Liver (tissue), 8 donors: ENCODE measurements at regions not wholly inside any gene's neighbourhood (a gene's known extent, or its start where the extent isn't known, plus 50 kb on each side); places are given as distances from the start of the nearest gene placed in this dataset.
"Not testable (repeated sequence)": the region's sequence is repeated elsewhere in the genome, so short reads cannot be mapped to it uniquely, and the experiment has no call there.

Experiments used
- DNase-seq: peaks from one replicate; pipeline ENCODE4 v3.0.0-alpha.2; 2017; ENCODE audit warnings: low spot score
- H3K27ac ChIP-seq, 2 donors: one replicate each; pipeline ENCODE4 v1.7.0; 2013; ENCODE audit warnings: inconsistent platforms in 2 of 2, low read length in 2 of 2, control low read depth in 1 of 2, low read depth in 1 of 2, mild to moderate bottlenecking in 1 of 2
- H3K27me3 ChIP-seq, 4 donors: one replicate each; pipeline versions ENCODE4 v1.6.1 to v1.7.0; 2013; ENCODE audit warnings: low read length in 3 of 4, inconsistent platforms in 1 of 4, mild to moderate bottlenecking in 1 of 4, moderate library complexity in 1 of 4; ENCODE audit not compliant: control insufficient read depth in 4 of 4, insufficient read depth in 4 of 4
- H3K36me3 ChIP-seq, 4 donors: one replicate each; pipeline versions ENCODE4 v1.6.1 to v1.7.0; 2013; ENCODE audit warnings: low read length in 3 of 4, mild to moderate bottlenecking in 3 of 4, low read depth in 1 of 4, moderate library complexity in 1 of 4; ENCODE audit not compliant: control insufficient read depth in 4 of 4, insufficient read depth in 3 of 4
- H3K4me1 ChIP-seq, 4 donors: one replicate each; pipeline versions ENCODE4 v1.6.1 to v1.7.0; 2013; ENCODE audit warnings: low read length in 3 of 4, mild to moderate bottlenecking in 3 of 4, moderate library complexity in 1 of 4; ENCODE audit not compliant: control insufficient read depth in 4 of 4, insufficient read depth in 4 of 4
- H3K4me3 ChIP-seq, 3 donors: one replicate each; pipeline versions ENCODE4 v1.6.1 to v1.7.0; 2013; ENCODE audit warnings: low read length in 3 of 3, control low read depth in 1 of 3, low read depth in 1 of 3, mild to moderate bottlenecking in 1 of 3
- H3K9ac ChIP-seq, 2 donors: one replicate each; pipeline ENCODE4 v1.7.0; 2013; ENCODE audit warnings: low read length in 2 of 2, mild to moderate bottlenecking in 2 of 2, moderate library complexity in 2 of 2, control low read depth in 1 of 2, low read depth in 1 of 2
- H3K9me3 ChIP-seq, 4 donors: one replicate each; pipeline versions ENCODE4 v1.6.1 to v1.7.0; 2013; ENCODE audit warnings: low read length in 3 of 4; ENCODE audit not compliant: control insufficient read depth in 4 of 4
- CTCF ChIP-seq: fragments of 150-350 bp; IDR thresholded peaks from 2 replicates; pipeline ENCODE4 v1.5.1; 2017; ENCODE audit warnings: improper control_type of control experiment, low read depth, low read length; ENCODE audit not compliant: missing input control
- EGR1 ChIP-seq, 2 donors: IDR thresholded peaks; 2 replicates each; pipeline ENCODE4 v1.6.1; 2016 to 2018; ENCODE audit warnings: antibody characterized with exemption in 2 of 2, low read depth in 2 of 2
- FOXA2 ChIP-seq: IDR thresholded peaks from 2 replicates; pipeline ENCODE4 v1.6.1; 2016; ENCODE audit warnings: antibody characterized with exemption
- GABPA ChIP-seq, 2 donors: IDR thresholded peaks in 1 of 2; conservative IDR thresholded peaks in 1 of 2; 2 replicates each; pipeline ENCODE4 v1.6.1; 2016; ENCODE audit warnings: antibody characterized with exemption in 2 of 2, mild to moderate bottlenecking in 1 of 2, moderate library complexity in 1 of 2
- HNF4A ChIP-seq, 2 donors: conservative IDR thresholded peaks; 2 replicates each; pipeline ENCODE4 v1.6.1; 2016; ENCODE audit warnings: antibody characterized with exemption in 2 of 2, mild to moderate bottlenecking in 2 of 2
- HNF4G ChIP-seq: IDR thresholded peaks from 2 replicates; pipeline ENCODE4 v1.6.1; 2016; ENCODE audit warnings: antibody characterized with exemption
- JUND ChIP-seq, 2 donors: IDR thresholded peaks; 2 replicates each; pipeline ENCODE4 v1.6.1; 2016; ENCODE audit warnings: antibody characterized with exemption in 2 of 2
- MAX ChIP-seq: IDR thresholded peaks from 2 replicates; pipeline ENCODE4 v1.6.1; 2016; ENCODE audit warnings: antibody characterized with exemption
- NR2F2 ChIP-seq: IDR thresholded peaks from 2 replicates; pipeline ENCODE4 v1.6.1; 2016; ENCODE audit warnings: antibody characterized with exemption
- RAD21 ChIP-seq, 2 donors: IDR thresholded peaks; 2 replicates each; pipeline ENCODE4 v1.6.1; 2016; ENCODE audit warnings: antibody characterized with exemption in 2 of 2, mild to moderate bottlenecking in 2 of 2
- REST ChIP-seq: IDR thresholded peaks from 2 replicates; pipeline ENCODE4 v1.6.1; 2016; ENCODE audit warnings: antibody characterized with exemption, mild to moderate bottlenecking
- RXRA ChIP-seq, 2 donors: IDR thresholded peaks; 2 replicates each; pipeline ENCODE4 v1.6.1; 2017 to 2018; ENCODE audit warnings: antibody characterized with exemption in 2 of 2, mild to moderate bottlenecking in 1 of 2
- SP1 ChIP-seq: IDR thresholded peaks from 2 replicates; pipeline ENCODE4 v1.6.1; 2018; ENCODE audit warnings: antibody characterized with exemption, mild to moderate bottlenecking
- TAF1 ChIP-seq: conservative IDR thresholded peaks from 2 replicates; pipeline ENCODE4 v1.6.1; 2016; ENCODE audit warnings: antibody characterized with exemption, mild to moderate bottlenecking
- YY1 ChIP-seq: IDR thresholded peaks from 2 replicates; pipeline ENCODE4 v1.6.1; 2016; ENCODE audit warnings: antibody characterized with exemption, mild to moderate bottlenecking
- ZBTB33 ChIP-seq: IDR thresholded peaks from 2 replicates; pipeline ENCODE4 v1.6.1; 2016; ENCODE audit warnings: antibody characterized with exemption
- whole genome bisulfite sequencing: extraction: QIAGEN DNeasy Blood & Tissue Kit; methylation state at CpG from one replicate; pipeline ENCODE4 v1.1.7; 2013; 5-methylcytosine and 5-hydroxymethylcytosine counted together
- donor health status: healthy.
- donor health status: healthy.
- donor health status: healthy.
- donor health status: healthy.
- donor health status: healthy.

GRCh38 chr3:15936312-15936711, 138.5 kb upstream of the ANKRD28 start:
- Histone ChIP-seq H3K27me3 (no peaks in the 10 kb centered on the region), H3K4me1 (no peaks in the 10 kb centered on the region), H3K4me3 (no peak overlapping the region), H3K9ac (no peak overlapping the region), H3K9me3 (peaks cover 0 to 2% (median 0%) of the 10 kb centered on the region in 4 donors), H3K27ac (no peak overlapping the region), H3K36me3 (no peaks in the 10 kb centered on the region)
- 86% methylated on average over 5 of the region's 5 CpGs for WGBS
- TF ChIP-seq SP1 (no peak), RXRA (IDR thresholded peaks at IDR 0.05) (no peak), MAX (no peak), CTCF (no peak), GABPA (IDR thresholded peaks at IDR 0.05 in 1 of 2, conservative IDR thresholded peaks at IDR 0.05 in 1 of 2) (no peak), ZBTB33 (no peak), HNF4A (conservative IDR thresholded peaks at IDR 0.05) (no peak), FOXA2 (no peak), EGR1 (IDR thresholded peaks at IDR 0.05; ENCODE audit: low read depth in 2 of 2) (no peak), JUND (IDR thresholded peaks at IDR 0.05) (no peak), NR2F2 (no peak), TAF1 (no peak), REST (no peak), YY1 (no peak), RAD21 (IDR thresholded peaks at IDR 0.05) (no peak)
- no peak for DNase-seq

GRCh38 chr3:15940641-15941040, 142.9 kb upstream of the ANKRD28 start:
- Histone ChIP-seq H3K36me3 (no peaks in the 10 kb centered on the region), H3K9ac (no peak overlapping the region), H3K27me3 (no peaks in the 10 kb centered on the region), H3K4me1 (peaks cover 0 to 7% (median 3%) of the 10 kb centered on the region in 4 donors), H3K27ac (no peak overlapping the region), H3K4me3 (no peak overlapping the region), H3K9me3 (peaks cover 0 to 3% (median 0%) of the 10 kb centered on the region in 4 donors)
- TF ChIP-seq RXRA (IDR thresholded peaks at IDR 0.05) (no peak), GABPA (IDR thresholded peaks at IDR 0.05 in 1 of 2, conservative IDR thresholded peaks at IDR 0.05 in 1 of 2) (no peak), HNF4G (no peak), FOXA2 (no peak), TAF1 (no peak), YY1 (no peak), JUND (IDR thresholded peaks at IDR 0.05) (no peak), CTCF (no peak)
- no peak for DNase-seq
- WGBS: 96% methylated on average over 1 of the region's 1 CpG

GRCh38 chr3:15941457-15941856, 143.7 kb upstream of the ANKRD28 start:
- H3K36me3 ChIP-seq, H3K4me1 ChIP-seq, DNase-seq, H3K9ac ChIP-seq, H3K27me3 ChIP-seq, H3K27ac ChIP-seq, H3K9me3 ChIP-seq, H3K4me3 ChIP-seq: not testable (repeated sequence)
- WGBS: 85% methylated on average over 2 of the region's 2 CpGs
